ENCODE measurements at regions not wholly inside any gene's neighbourhood (a gene's known extent, or its start where the extent isn't known, plus 50 kb on each side); places are given as distances from the start of the nearest gene placed in this dataset.
"Not testable (repeated sequence)": the region's sequence is repeated elsewhere in the genome, so short reads cannot be mapped to it uniquely, and the experiment has no call there.

GRCh38 chr4:91997045-91997444 is 306.7 kb upstream of the GRID2 start:
- no peak for DNase-seq

- no peak for DNase-seq
These were observed 290.6 kb upstream of the GRID2 start for GRCh38 chr4:92012899-92013867.

- no peak for DNase-seq
These were observed 289.7 kb upstream of the GRID2 start for GRCh38 chr4:92014067-92014466.

- no peak for DNase-seq
These were observed 282.6 kb upstream of the GRID2 start for GRCh38 chr4:92021203-92021602.

GRCh38 chr4:92021788-92022187 is 282.0 kb upstream of the GRID2 start:
- no peak for DNase-seq

- DNase-seq, result not testable (repeated sequence)
These were observed 274.9 kb upstream of the GRID2 start for GRCh38 chr4:92028830-92029229.

GRCh38 chr4:92031825-92032224 is 271.9 kb upstream of the GRID2 start:
- DNase-seq, result no peak

- no peak for DNase-seq
These were observed 268.1 kb upstream of the GRID2 start for GRCh38 chr4:92035666-92036065.

- DNase-seq, result no peak
These were observed 258.0 kb upstream of the GRID2 start for GRCh38 chr4:92045718-92046117.

GRCh38 chr4:92047209-92047875 is 256.4 kb upstream of the GRID2 start:
- DNase-seq, result no peak

GRCh38 chr4:92050875-92051274 is 252.9 kb upstream of the GRID2 start:
- DNase-seq, result no peak

- no peak for DNase-seq
These were observed 244.2 kb upstream of the GRID2 start for GRCh38 chr4:92059615-92060014.

- no peak for DNase-seq
These were observed 243.4 kb upstream of the GRID2 start for GRCh38 chr4:92060333-92060732.

- no peak for DNase-seq
These were observed 239.2 kb upstream of the GRID2 start for GRCh38 chr4:92064574-92064973.

GRCh38 chr4:92066485-92066884 is 237.3 kb upstream of the GRID2 start:
- DNase-seq, result no peak

- no peak for DNase-seq
These were observed 232.2 kb upstream of the GRID2 start for GRCh38 chr4:92071587-92071986.

GRCh38 chr4:92074839-92075238 is 228.9 kb upstream of the GRID2 start:
- no peak for DNase-seq

- no peak for DNase-seq
These were observed 212.9 kb upstream of the GRID2 start for GRCh38 chr4:92090887-92091286.

GRCh38 chr4:92091335-92091734 is 212.4 kb upstream of the GRID2 start:
- DNase-seq, result no peak

GRCh38 chr4:92099861-92100260 is 203.9 kb upstream of the GRID2 start:
- DNase-seq, result no peak

- no peak for DNase-seq
These were observed 202.8 kb upstream of the GRID2 start for GRCh38 chr4:92100975-92101374.

- no peak for DNase-seq
These were observed 202.0 kb upstream of the GRID2 start for GRCh38 chr4:92101737-92102172.

- no peak for DNase-seq
These were observed 199.3 kb upstream of the GRID2 start for GRCh38 chr4:92104506-92104905.
